ENCODE measurements at regions not wholly inside any gene's neighbourhood (a gene's known extent, or its start where the extent isn't known, plus 50 kb on each side); places are given as distances from the start of the nearest gene placed in this dataset.

DNA sequence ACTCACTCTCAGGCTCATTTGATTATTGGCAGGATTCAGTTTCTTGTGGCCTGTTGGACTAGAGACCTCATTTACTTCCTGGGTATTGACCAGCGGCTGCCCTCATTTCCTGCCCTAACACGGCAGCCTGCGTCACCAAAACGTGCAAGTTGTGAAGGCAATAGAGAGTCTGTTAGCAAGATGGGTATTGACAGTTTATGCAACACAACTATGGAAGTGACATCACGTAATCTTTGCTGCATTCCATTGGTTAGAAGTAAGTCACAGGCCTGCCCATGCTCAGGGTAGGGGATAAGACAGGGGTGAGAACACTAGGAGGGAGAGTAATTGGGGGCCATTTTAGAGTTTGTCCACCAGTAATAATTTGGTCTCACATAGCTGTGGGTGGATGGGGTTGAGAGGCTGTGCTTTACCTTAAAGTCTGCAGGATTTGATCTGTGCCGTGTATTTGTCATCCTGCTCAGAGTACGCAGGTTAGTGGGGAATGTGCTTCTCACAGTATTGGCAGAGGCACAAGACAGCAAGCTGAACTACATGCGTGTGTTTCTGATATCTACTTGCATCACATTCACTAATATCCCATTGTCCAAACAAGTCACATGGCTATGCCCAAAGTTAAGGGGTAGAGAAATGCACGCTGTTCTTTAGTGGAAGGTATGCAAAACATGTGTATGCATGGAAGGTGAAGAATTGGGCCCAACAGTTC, 83.3 kb downstream of the EDEM1 start:
- DNase-seq (ENCODE audit: low read depth in 4 of 4, low spot score in 1 of 4): no peak

DNA sequence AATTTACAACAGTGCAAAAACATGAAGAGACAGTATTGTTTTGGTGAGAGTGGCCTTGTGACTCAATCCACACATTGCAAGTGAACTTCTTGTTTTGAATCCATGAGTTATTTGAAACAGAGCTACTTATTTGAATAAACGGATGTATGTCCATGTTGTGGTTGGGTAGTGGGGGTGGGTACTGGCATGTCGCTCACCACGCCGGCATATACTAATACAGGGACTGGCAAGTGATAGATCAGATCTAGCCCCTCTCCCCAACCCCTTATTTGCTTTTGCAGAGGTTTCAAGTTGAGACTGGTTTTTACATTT, 83.8 kb downstream of the EDEM1 start:
- DNase-seq (ENCODE audit: low read depth in 4 of 4, low spot score in 1 of 4): no peak

- no peak for DNase-seq (ENCODE audit: low read depth in 4 of 4, low spot score in 1 of 4)
These were observed 84.9 kb downstream of the EDEM1 start for GRCh38 chr3:5272387-5272786.

DNA sequence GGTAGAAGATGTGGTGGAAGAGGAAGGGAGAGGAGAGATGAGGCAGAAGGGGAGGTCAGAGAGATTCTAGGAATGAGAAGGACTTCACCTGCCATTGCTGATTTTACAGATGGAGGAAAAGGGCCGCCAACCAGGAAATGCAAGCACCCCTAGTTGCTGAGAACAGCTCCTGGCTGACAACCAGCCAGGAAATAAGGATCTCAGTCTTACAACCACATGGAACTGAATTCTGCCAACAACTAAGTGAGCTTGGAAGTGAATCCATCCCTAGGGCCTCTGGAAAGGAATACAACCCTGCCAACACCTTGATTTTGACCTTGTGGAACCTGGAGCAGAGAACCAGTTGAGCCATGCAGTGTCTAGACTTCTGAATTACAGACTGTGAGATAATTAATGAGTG, 86.6 kb downstream of the EDEM1 start:
- DNase-seq (ENCODE audit: low read depth in 4 of 4, low spot score in 1 of 4): no peak

- no peak for DNase-seq (ENCODE audit: low read depth in 4 of 4, low spot score in 1 of 4)
These were observed 88.0 kb downstream of the EDEM1 start for GRCh38 chr3:5275529-5275928.

GRCh38 chr3:5276934-5277333, 89.4 kb downstream of the EDEM1 start:
- no peak for DNase-seq (ENCODE audit: low read depth in 4 of 4, low spot score in 1 of 4)

DNA sequence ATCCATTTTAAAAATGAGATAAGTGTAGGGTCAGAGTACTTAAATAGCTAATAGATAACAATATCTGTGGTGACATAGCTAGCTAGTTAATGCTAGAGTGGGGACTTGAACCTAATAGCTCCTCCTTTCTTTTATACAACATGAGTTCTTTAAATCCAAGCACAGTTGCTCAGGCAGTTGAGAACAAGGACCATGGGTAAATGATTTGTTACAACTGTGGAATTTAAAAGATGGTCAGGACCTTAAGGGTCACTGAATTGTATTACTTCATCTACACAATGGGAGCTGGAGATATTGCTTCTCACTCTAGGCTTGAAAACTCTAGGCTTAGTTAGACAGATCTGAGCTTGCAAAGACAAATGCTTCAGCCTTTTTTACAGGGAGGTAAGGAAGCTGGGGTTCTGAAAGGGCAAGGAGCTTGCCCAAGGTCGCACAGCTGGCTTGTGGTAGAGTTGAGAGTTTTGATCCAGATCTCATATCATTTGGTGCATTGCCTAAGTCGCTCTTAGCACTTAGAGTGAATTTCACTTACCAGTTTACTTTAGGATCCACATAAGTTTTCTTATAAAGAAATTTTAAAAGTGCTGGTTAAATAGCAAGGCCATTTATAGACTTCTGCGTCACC, 90.2 kb downstream of the EDEM1 start:
- no peak for DNase-seq (ENCODE audit: low read depth in 4 of 4, low spot score in 1 of 4)

GRCh38 chr3:5278666-5279065, 91.2 kb downstream of the EDEM1 start:
- DNase-seq (ENCODE audit: low read depth in 4 of 4, low spot score in 1 of 4): no peak

DNA sequence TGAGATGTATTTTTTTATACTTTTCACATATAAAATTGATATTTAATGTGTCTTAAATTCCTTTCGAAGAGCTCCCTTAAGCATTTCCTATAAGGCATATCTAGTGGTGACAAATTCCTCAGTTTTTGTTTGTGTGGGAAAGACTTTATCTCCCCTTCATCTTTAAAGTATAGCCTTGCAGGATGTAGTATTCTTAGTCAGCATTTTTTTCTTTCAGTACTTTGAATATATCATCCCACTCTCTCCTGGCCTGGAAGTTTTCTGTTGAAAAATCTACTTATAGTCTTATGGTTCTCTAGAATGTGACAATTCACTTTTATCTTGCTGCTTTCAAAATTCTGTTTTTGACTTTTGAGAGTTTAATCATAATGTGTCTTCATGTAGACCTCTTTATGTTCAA, 95.2 kb downstream of the EDEM1 start:
- DNase-seq (ENCODE audit: low read depth in 4 of 4, low spot score in 1 of 4): no peak

- DNase-seq (ENCODE audit: low read depth in 4 of 4, low spot score in 1 of 4): no peak
These were observed 97.9 kb downstream of the EDEM1 start for GRCh38 chr3:5285439-5285838.

DNA sequence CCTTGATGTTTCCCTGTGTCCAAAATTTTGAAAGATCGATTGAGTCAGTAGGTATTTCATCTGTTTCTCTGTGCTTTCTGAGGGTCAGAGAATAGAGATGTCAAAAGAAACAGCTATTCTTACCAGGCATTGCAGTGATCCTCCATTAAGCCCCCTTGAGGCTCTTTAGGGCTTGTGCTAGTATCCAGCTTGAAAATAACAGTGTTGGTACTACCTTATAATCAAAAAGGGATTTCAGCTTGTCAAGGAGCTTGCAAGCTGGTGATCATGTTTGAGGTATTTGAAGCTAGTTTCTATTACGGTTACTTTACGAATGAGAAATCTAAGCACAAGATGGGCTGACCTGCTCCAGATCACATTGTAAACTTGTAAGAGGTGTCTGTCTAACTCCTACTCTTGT, 103.4 kb downstream of the EDEM1 start:
- DNase-seq (ENCODE audit: low read depth in 4 of 4, low spot score in 1 of 4): no peak

DNA sequence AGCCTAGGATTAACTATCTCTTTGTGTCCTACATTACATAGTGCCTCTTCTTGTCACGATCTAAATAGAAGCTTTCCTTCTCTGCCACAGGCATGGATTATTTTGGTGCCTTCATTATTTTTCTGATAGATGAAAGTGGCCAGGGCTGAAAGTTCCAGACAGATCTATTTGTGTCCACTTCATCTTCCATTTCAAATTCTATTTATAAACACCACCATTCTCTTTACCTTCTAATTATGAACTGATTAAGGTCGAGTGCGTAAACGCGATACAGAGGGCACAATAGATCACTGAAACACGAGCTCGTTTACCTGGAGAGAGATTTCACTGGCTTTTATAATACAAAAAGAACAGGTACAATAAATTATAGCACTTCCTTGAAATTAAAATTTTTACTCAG, 105.0 kb downstream of the EDEM1 start:
- no peak for DNase-seq (ENCODE audit: low read depth in 4 of 4, low spot score in 1 of 4)

GRCh38 chr3:5293207-5293606, 105.7 kb downstream of the EDEM1 start:
- DNase-seq (ENCODE audit: low read depth in 4 of 4, low spot score in 1 of 4): no peak

DNA sequence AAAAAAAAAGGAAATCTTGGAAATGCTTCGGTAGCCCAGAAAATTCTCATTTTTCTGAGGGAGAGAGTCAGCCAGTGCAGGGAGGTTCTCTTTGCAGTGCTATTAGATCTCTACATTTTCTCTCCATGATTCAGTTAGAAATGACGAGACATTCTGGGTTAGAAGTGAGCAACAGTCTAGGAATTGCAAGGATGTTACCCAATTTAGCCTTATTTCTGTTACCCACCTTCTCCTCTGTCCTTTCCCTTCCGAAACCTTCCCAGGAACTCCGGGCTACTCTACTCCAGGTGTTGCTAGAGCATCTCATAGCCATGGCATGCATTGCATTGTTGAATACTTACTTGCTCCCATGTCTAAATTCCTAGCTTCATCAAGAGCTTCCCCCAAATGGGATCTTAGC, 106.8 kb downstream of the EDEM1 start:
- DNase-seq (ENCODE audit: low read depth in 4 of 4, low spot score in 1 of 4): no peak

DNA sequence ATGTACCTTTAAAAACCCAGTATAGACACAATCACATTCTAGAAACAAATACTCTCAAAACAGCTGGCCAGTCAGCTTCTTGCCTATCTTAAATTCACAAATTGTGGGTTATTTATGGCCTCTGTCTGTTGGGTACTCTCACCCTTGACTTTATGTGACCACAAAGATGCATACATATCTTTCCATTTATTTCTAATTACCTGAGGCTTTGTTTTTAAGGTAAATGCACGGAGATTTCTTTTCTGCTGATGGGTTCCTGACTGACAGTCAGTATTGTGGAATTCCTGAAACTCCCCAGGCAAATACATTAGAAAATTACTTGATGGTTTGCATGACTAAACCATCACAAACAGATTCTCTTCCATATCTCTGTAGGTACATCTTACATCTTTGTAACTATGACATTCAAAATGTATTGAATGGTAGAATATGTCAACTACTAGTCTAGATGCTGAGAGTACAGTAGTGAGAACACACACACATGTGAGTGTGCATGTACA, 107.7 kb downstream of the EDEM1 start:
- no peak for DNase-seq (ENCODE audit: low read depth in 4 of 4, low spot score in 1 of 4)

DNA sequence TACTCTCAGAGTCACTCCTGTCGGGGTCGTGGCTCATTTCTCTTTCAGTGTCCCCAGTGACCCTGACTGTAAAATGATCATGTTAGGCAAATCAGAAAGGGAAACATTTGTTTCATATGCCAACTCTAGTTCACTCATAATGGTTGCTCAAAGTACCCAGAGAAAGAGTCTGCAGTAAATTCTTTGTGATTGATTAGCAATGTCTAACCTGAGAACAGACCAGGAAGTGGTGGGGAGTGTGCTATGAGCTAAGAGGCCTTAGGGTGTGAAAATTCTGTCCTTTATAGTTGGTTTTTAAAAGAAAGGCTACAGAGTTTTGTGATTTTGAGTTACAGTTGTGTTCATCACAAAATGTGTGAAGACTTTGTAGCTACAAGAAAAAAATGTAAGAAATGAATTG, 108.9 kb downstream of the EDEM1 start:
- no peak for DNase-seq (ENCODE audit: low read depth in 4 of 4, low spot score in 1 of 4)

DNA sequence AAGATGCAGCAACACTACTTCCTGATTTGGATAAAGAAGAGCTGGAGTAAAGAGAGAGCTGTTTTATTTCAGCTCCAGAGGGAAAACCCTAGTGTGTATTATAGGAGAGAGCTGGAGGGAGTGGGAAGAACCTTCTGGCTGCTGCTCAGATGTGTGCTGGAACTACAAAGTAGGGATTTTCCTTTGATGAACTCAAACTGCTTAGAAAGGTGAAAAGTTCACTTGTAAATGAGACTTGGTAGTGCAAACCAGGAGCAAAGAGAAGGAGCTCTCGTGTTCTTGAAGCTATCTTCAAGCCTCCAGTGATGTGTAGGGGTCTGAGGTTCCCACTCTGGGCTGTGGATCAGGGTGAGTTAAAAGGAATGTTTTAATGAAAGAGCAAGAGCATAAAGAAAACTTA, 110.4 kb downstream of the EDEM1 start:
- no peak for DNase-seq (ENCODE audit: low read depth in 4 of 4, low spot score in 1 of 4)

DNA sequence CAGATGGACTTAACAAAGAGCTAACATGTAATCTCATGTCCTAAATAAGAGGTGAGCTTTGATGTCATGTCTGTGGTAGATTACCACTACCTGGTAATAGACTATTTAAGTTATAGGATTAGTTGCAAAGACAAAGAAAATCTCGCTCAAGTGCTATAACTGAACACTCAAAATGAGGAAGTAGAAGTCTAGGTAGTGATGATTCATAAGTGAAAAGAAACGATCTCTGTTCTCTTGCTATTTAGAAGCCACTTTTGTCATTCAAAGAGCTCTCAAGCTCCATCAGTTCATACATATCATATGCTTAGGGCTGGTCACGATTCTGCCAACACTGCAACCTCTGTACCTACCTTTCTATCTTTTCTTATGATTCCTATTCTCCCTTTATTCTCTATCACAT, 110.9 kb downstream of the EDEM1 start:
- no peak for DNase-seq (ENCODE audit: low read depth in 4 of 4, low spot score in 1 of 4)

DNA sequence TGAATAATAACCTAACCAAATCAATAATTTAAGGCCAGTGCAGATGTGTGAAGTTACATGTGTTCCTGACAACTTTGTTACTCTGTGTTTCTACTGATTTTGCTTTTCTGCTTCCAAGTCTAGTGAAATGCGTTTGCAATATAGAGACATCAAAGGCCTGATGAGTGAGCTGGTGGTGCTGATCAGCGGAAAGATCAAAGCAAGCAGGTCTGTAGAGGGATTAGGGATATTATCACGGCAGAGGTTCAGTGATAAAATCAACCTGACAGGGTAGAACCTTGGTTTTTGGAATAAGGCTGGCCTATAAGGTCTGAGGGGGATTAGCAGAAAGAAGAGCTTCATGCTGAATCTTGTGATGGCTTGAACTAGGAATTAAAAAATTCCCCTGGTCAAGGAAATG, 111.7 kb downstream of the EDEM1 start:
- no peak for DNase-seq (ENCODE audit: low read depth in 4 of 4, low spot score in 1 of 4)

DNA sequence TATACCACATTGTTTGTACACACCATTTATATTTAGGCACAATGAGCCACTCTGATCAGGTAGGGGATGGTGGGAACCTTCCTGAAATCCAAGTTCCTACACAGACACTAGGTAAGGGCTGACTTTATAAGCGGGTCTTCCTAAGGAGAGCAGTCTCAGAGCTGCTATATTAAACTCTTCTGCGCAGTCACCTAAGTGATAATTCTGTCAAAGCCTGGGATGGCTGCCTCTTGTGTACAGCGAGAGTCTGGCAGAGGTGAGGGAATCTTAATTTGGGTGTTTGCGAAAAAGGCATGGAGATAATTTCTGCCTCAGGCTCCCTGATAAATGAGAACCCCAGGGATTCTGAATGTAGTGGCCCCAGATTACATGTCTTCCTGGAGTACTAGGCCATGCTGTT, 113.1 kb downstream of the EDEM1 start:
- no peak for DNase-seq (ENCODE audit: low read depth in 4 of 4, low spot score in 1 of 4)

- no peak for DNase-seq (ENCODE audit: low read depth in 4 of 4, low spot score in 1 of 4)
These were observed 114.3 kb downstream of the EDEM1 start for GRCh38 chr3:5301651-5302297.

DNA sequence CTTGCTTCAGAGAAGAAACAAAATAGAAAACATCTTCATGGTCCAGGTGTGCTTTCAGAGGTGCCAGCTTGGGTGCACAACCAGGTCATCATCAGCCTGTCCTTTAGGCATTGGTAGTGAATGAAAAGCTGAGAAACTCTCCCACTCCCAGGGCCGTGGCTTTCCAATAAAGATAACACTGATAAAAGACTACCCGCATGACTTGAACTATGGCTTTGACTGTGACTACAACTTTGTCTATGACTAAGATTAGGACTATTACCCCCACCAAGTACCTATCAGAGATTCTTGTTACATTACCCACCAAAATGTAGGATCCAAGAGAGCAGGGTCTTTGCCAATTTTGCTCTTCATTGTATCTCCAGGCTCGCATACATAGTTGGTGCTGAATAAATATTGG, 115.2 kb downstream of the EDEM1 start:
- DNase-seq (ENCODE audit: low read depth in 4 of 4, low spot score in 1 of 4): no peak

- DNase-seq (ENCODE audit: low read depth in 4 of 4, low spot score in 1 of 4): no peak
These were observed 116.7 kb downstream of the EDEM1 start for GRCh38 chr3:5304188-5304587.
